ENCODE measurements at regions not wholly inside any gene's neighbourhood (a gene's known extent, or its start where the extent isn't known, plus 50 kb on each side); places are given as distances from the start of the nearest gene placed in this dataset.
A peak's percentile ranks its signal among the peaks of the same experiment; 100 is the strongest.

GRCh38 chr6:22069306-22069800, 227.5 kb downstream of the PRL start:
- Mint-ChIP-seq H3K4me3 (no peak overlapping the region), H3K27me3 (no peaks in the 10 kb centered on the region), H3K9me3 (no peaks in the 10 kb centered on the region), H3K36me3 (peaks cover 24% of the 10 kb centered on the region), H3K4me1 (ENCODE audit: unreplicated experiment) (peaks cover 46% of the 10 kb centered on the region), H3K27ac (no peak overlapping the region)
- no peak for TF ChIP-seq CTCF (conservative IDR thresholded peaks at IDR 0.05)
- DNase-seq (ENCODE audit: extremely low spot score, unreplicated experiment): no peak

GRCh38 chr6:22071270-22072041, 225.4 kb downstream of the PRL start:
- H3K9me3 Mint-ChIP-seq: no peaks in the 10 kb centered on the region
- peak overlapping the region; percentile 67 for H3K4me3 Mint-ChIP-seq
- no peak for DNase-seq (ENCODE audit: extremely low spot score, unreplicated experiment)
- H3K27me3 Mint-ChIP-seq: no peaks in the 10 kb centered on the region
- H3K4me1 Mint-ChIP-seq (ENCODE audit: unreplicated experiment): peaks cover 46% of the 10 kb centered on the region
- no peak for TF ChIP-seq CTCF (conservative IDR thresholded peaks at IDR 0.05)
- peak overlapping the region; percentile 69 for H3K27ac Mint-ChIP-seq
- peaks cover 36% of the 10 kb centered on the region for H3K36me3 Mint-ChIP-seq

GRCh38 chr6:22072949-22073348, 223.9 kb downstream of the PRL start:
- no peak for DNase-seq (ENCODE audit: extremely low spot score, unreplicated experiment)
- peaks cover 44% of the 10 kb centered on the region for H3K4me1 Mint-ChIP-seq (ENCODE audit: unreplicated experiment)

GRCh38 chr6:22073516-22074198, 223.2 kb downstream of the PRL start:
- H3K27ac Mint-ChIP-seq: no peak overlapping the region
- no peak for TF ChIP-seq CTCF (conservative IDR thresholded peaks at IDR 0.05)
- DNase-seq (ENCODE audit: extremely low spot score, unreplicated experiment): no peak
- H3K9me3 Mint-ChIP-seq: no peaks in the 10 kb centered on the region
- H3K36me3 Mint-ChIP-seq: peaks cover 28% of the 10 kb centered on the region
- no peaks in the 10 kb centered on the region for H3K27me3 Mint-ChIP-seq
- peaks cover 46% of the 10 kb centered on the region for H3K4me1 Mint-ChIP-seq (ENCODE audit: unreplicated experiment)
- H3K4me3 Mint-ChIP-seq: no peak overlapping the region

More at GRCh38 chr6:22072949-22073348, 223.9 kb downstream of the PRL start:
- Mint-ChIP-seq H3K27me3 (no peaks in the 10 kb centered on the region), H3K36me3 (peaks cover 25% of the 10 kb centered on the region), H3K27ac (peak overlapping the region; percentile 30), H3K9me3 (no peaks in the 10 kb centered on the region), H3K4me3 (no peak overlapping the region)
- no peak for TF ChIP-seq CTCF (conservative IDR thresholded peaks at IDR 0.05)

GRCh38 chr6:22078288-22078687, 218.5 kb downstream of the PRL start:
- Mint-ChIP-seq H3K4me1 (ENCODE audit: unreplicated experiment) (peaks cover 38% of the 10 kb centered on the region), H3K4me3 (no peak overlapping the region), H3K27me3 (no peaks in the 10 kb centered on the region), H3K9me3 (no peaks in the 10 kb centered on the region), H3K27ac (no peak overlapping the region), H3K36me3 (peaks cover 27% of the 10 kb centered on the region)
- no peak for TF ChIP-seq CTCF (conservative IDR thresholded peaks at IDR 0.05)
- no peak for DNase-seq (ENCODE audit: extremely low spot score, unreplicated experiment)

Measured in type B pancreatic cell (in vitro differentiated cells).